Activated T-helper 2 cell treated with anti-CD3 and anti-CD28 coated beads, Interferon-gamma antibody, Interleukin-2, Interleukin-4, amounts not matched to agents 10 μg/mL and 5 μg/mL and 100 μg/mL, durations not matched to agents 14 hours and 24 hours and 36 hours (primary cell): ENCODE measurements at regions not wholly inside any gene's neighbourhood (a gene's known extent, or its start where the extent isn't known, plus 50 kb on each side); places are given as distances from the start of the nearest gene placed in this dataset.

Experiments
- DNase-seq: peaks from one replicate; pipeline ENCODE4 v3.0.0; 2021; ENCODE audit warnings: low spot score
- H3K27ac Mint-ChIP-seq: one replicate; pipeline ENCODE4 v1.8.0; 2021; ENCODE audit warnings: mixed read lengths
- H3K27me3 Mint-ChIP-seq: one replicate; pipeline ENCODE4 v1.8.0; 2021; ENCODE audit warnings: low read depth, mixed read lengths
- H3K36me3 Mint-ChIP-seq: one replicate; pipeline ENCODE4 v1.8.0; 2021; ENCODE audit warnings: low read depth, mixed read lengths
- H3K4me1 Mint-ChIP-seq: one replicate; pipeline ENCODE4 v1.8.0; 2021; ENCODE audit warnings: low read depth, mixed read lengths
- H3K4me3 Mint-ChIP-seq: one replicate; pipeline ENCODE4 v1.8.0; 2021; ENCODE audit warnings: low read depth, mild to moderate bottlenecking, moderate library complexity, mixed read lengths
- H3K9me3 Mint-ChIP-seq: one replicate; pipeline ENCODE4 v1.8.0; 2021; ENCODE audit warnings: mixed read lengths
- intact Hi-C: fragments of 100-400 bp; cut with micrococcal nuclease; formaldehyde crosslinking; loops from one replicate; pipeline ENCODE4 v1.15.1; 2023

DNA sequence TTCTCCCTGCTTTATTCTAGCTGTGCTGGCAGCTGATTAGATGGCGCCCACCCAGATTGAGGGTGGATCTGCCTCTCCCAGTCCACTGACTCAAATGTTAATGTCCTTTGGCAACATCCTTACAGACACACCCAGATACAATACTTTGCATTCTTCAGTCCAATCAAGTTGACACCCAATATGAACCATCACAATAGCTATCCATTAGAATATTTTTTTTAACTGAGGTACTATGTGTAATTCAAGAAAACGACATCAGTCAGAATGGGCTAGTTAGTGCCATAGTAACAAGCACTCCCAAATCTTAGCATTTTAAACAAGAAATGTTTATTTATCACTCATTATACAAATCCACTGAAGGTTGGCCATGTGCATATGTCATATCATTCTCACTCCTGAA lies 723.1 kb downstream of the NR2F2 start:
- Mint-ChIP-seq H3K4me1 (no peaks in the 10 kb centered on the region), H3K4me3 (no peak overlapping the region), H3K36me3 (no peaks in the 10 kb centered on the region), H3K27ac (no peak overlapping the region), H3K27me3 (no peaks in the 10 kb centered on the region), H3K9me3 (peaks cover 16% of the 10 kb centered on the region)
- no peak for DNase-seq
- intact Hi-C loops, result no loop called here

DNA sequence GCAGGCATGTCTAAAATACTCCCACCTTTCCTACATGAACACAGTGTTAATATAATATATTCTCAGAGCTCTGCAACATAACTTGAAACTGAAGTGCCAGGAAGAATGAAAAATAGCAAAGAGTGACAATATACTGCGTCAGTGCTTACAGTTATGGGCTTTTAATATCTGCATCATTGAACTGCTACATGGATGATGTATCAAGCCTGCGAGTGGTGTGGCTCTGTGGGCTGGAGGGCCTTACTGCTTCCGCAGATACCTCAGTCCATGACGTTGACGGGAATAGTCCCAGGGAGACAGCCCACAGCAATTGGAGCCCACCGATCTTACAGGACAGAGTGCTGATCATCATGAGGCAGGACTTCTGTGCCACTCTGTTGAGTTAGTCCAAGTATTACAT lies 727.0 kb downstream of the NR2F2 start:
- Mint-ChIP-seq H3K9me3 (no peaks in the 10 kb centered on the region), H3K4me3 (no peak overlapping the region), H3K36me3 (no peaks in the 10 kb centered on the region), H3K27me3 (no peaks in the 10 kb centered on the region), H3K27ac (no peak overlapping the region), H3K4me1 (no peaks in the 10 kb centered on the region)
- no peak for DNase-seq
- intact Hi-C loops, result no loop called here

DNA sequence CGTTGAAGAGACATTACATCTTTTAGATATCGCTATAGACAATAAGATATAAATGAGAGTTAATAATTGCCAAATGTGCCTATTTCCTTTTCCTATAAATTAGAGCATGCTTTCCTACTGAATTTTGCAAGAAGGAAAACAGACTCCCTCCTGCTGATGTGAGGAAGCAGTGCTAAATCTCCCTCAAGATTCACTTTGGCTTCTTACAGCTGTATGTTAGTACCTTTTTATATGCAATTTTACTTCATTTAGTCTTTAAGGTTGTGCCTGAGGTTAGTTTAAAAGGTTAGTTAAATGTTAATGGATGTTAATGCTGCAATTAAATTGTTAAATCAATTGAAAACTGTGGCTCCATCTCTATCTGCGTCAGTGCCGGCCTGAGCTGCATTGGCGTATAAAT lies 728.8 kb downstream of the NR2F2 start:
- Mint-ChIP-seq H3K27me3 (no peaks in the 10 kb centered on the region), H3K27ac (no peak overlapping the region), H3K4me3 (no peak overlapping the region), H3K36me3 (no peaks in the 10 kb centered on the region), H3K9me3 (peaks cover 3% of the 10 kb centered on the region), H3K4me1 (no peaks in the 10 kb centered on the region)
- intact Hi-C loops, result no loop called here
- DNase-seq, result no peak

DNA sequence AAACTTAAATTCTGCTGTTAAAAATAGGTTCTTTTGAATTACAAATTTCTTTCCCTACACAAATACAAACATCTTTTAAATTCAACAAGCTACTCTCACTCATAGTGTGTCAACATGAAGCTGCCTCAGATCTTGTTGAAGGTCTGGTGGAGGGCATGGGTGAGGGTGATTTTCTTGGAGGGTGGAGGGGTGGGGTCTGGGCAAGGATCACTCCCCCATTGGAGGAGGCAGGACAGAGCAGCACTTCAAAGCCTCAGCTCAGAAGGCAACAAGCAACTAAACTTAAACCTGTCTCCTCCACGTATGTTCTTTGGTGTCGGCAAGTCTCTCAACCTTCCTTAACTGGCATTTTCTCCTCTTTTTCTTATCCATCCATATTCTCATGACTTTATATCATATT lies 730.9 kb downstream of the NR2F2 start:
- Mint-ChIP-seq H3K27ac (no peak overlapping the region), H3K36me3 (no peaks in the 10 kb centered on the region), H3K9me3 (peaks cover 6% of the 10 kb centered on the region), H3K4me1 (no peaks in the 10 kb centered on the region), H3K27me3 (no peaks in the 10 kb centered on the region), H3K4me3 (no peak overlapping the region)
- intact Hi-C loops, result no loop called here
- DNase-seq, result no peak

DNA sequence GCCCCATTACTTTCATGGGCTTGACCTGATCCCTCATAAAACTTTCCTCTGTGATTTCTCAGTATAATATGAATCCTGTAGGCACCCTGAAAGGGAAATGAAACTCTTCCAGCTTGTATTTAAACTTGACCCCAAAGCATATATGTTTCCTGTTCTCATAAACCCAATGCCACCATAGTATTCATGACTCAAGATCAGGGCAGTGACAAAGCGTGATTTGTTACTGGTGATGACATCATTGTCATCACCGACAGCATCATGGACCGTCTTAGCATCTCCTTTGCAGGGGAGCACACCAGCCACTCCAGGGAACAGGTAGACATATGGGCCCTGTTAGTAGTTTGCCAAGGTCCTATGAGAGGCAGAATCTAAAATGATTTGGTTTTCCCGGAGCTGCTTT lies 741.2 kb downstream of the NR2F2 start:
- intact Hi-C loops, result no loop called here
- H3K4me1 Mint-ChIP-seq, result no peaks in the 10 kb centered on the region
- no peak overlapping the region for H3K27ac Mint-ChIP-seq
- no peak overlapping the region for H3K4me3 Mint-ChIP-seq
- no peaks in the 10 kb centered on the region for H3K27me3 Mint-ChIP-seq
- H3K36me3 Mint-ChIP-seq, result no peaks in the 10 kb centered on the region
- peaks cover 33% of the 10 kb centered on the region for H3K9me3 Mint-ChIP-seq
- DNase-seq, result no peak

DNA sequence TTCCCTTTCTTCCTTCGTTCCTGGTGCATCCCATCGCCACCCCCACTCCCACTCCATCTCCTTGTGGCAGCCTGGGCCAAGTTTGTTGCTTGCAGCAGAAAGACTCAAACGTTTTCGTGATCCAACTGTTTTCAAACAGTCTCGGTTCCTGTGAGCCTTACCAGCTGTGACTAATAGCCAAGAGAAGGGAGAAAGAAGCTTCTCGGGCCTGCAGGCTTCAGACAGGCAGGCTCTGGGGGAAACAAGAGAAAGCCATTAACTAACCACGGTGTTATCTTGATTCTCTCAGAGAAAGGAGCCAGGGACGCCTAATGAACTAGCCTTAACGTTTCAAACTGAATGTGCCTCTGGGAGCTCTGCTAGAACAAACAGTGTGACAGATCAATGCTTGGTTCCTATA lies 742.0 kb downstream of the NR2F2 start:
- DNase-seq, result no peak
- intact Hi-C loops, result no loop called here
- Mint-ChIP-seq H3K4me1 (no peaks in the 10 kb centered on the region), H3K36me3 (no peaks in the 10 kb centered on the region), H3K27ac (no peak overlapping the region), H3K4me3 (no peak overlapping the region), H3K9me3 (peaks cover 33% of the 10 kb centered on the region), H3K27me3 (no peaks in the 10 kb centered on the region)

DNA sequence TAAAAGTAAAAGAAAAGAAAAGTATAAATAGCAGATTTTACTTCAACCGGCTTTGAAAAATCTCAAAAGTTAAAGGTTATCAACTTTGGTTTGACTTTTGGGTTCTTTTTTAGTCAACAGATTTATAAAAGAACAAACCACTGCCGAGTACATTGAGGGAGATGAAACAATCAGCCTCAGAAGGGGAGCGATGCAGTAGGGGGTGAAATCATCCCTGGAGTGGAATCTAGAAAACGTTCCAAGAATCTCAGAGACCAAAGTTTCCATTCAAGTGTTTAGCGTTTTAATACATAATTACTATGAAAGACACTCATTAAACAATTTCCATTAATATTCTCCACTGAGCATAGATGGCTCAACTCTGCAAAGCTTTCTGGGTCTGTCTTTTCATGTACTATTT lies 745.5 kb downstream of the NR2F2 start:
- Mint-ChIP-seq H3K9me3 (peaks cover 18% of the 10 kb centered on the region), H3K27me3 (no peaks in the 10 kb centered on the region), H3K4me3 (no peak overlapping the region), H3K4me1 (no peaks in the 10 kb centered on the region), H3K36me3 (no peaks in the 10 kb centered on the region), H3K27ac (no peak overlapping the region)
- DNase-seq, result no peak
- intact Hi-C loops, result no loop called here

DNA sequence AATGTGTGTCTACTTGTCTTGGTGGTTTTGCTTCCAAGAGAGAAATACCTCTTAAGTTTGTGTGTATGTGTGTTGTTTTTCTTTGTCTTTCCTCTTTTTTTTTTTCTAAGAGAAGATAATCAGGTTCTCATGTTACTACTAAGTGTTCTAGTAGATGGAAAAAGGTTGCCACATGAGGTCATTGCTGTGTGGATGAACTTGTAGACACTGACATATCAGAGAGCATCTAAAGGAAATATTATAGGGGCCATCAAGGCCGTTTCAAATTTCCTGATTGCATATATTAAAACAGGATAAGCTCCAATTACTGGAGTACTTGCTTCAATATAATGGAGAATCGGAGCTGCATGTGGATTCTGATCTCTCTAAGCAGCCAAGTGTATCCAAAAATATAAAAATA lies 747.5 kb downstream of the NR2F2 start:
- intact Hi-C loops, result no loop called here
- peaks cover 15% of the 10 kb centered on the region for H3K9me3 Mint-ChIP-seq
- DNase-seq, result no peak
- no peaks in the 10 kb centered on the region for H3K4me1 Mint-ChIP-seq
- H3K27ac Mint-ChIP-seq, result no peak overlapping the region
- H3K36me3 Mint-ChIP-seq, result no peaks in the 10 kb centered on the region
- H3K4me3 Mint-ChIP-seq, result no peak overlapping the region
- H3K27me3 Mint-ChIP-seq, result no peaks in the 10 kb centered on the region

DNA sequence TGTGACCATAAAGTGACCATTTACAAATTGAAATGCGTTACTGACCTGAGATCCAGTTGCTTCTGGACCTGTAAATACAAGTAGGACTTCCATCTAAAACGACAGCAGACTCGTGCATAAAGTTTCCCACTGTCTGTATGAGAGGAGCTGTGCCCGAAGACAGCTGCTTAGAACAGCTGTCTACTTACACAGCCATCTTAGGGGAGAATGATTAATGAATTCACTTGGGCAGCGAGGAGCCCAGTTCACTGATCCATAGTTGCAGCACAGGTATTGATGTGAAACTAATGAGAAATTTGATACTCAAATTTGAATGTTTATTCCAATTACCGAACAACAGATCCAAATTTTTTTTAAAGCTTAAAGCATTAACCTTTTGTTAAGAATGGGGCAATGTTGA lies 748.1 kb downstream of the NR2F2 start:
- Mint-ChIP-seq H3K4me3 (no peak overlapping the region), H3K36me3 (no peaks in the 10 kb centered on the region), H3K27ac (no peak overlapping the region), H3K27me3 (no peaks in the 10 kb centered on the region), H3K4me1 (no peaks in the 10 kb centered on the region), H3K9me3 (peaks cover 21% of the 10 kb centered on the region)
- no peak for DNase-seq
- intact Hi-C loops, result no loop called here

DNA sequence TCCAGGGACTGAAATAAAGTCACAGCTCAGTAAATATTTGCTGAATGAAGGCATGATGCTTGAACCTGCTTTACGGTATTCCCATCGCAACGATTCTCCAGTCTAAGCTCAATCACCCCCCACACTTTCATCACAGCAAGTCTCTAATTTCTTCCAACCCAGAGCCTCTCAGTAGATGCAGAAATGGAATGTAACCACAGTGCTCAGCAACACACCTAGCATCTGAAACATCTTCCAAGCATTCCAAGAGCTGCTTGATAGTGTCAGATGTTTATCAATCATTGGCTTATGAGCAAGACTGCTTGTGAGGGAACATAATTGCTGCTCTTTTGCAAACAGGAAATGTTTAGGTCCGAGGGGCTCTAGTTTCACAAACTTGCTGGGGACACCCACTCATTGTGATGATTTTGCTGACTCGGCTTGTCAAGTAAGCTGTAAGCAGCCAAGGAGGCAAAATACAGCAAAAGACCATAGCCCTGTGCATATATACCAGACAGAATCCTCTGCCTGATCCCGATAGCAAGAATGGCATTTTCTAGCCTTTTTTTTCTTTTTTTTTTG lies 751.2 kb downstream of the NR2F2 start:
- DNase-seq, result no peak
- H3K4me3 Mint-ChIP-seq, result no peak overlapping the region
- intact Hi-C loops, result no loop called here
- H3K27me3 Mint-ChIP-seq, result no peaks in the 10 kb centered on the region
- H3K27ac Mint-ChIP-seq, result no peak overlapping the region
- H3K36me3 Mint-ChIP-seq, result no peaks in the 10 kb centered on the region
- no peaks in the 10 kb centered on the region for H3K4me1 Mint-ChIP-seq
- peaks cover 15% of the 10 kb centered on the region for H3K9me3 Mint-ChIP-seq

DNA sequence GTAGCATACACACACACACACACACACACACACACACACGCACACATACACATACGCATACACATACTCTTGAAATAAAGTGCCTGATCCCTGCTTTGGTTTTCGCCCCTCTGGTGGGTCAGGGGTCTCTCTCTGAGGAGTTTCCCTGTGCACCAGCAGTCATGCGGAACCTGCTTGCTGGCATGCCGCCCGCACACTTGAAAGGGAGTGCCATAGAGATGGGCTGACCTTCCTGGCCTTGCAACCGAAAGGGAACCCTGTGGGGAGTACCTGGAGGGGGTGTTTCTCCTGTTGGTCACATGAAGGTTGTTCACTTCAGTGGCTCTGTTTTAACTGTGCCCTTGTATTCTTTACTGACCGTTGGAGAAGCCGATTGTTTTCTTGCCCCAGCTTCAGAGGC lies 752.3 kb downstream of the NR2F2 start:
- H3K9me3 Mint-ChIP-seq, result peaks cover 15% of the 10 kb centered on the region
- no peak overlapping the region for H3K27ac Mint-ChIP-seq
- no peaks in the 10 kb centered on the region for H3K4me1 Mint-ChIP-seq
- H3K4me3 Mint-ChIP-seq, result no peak overlapping the region
- H3K27me3 Mint-ChIP-seq, result no peaks in the 10 kb centered on the region
- intact Hi-C loops, result no loop called here
- H3K36me3 Mint-ChIP-seq, result no peaks in the 10 kb centered on the region
- no peak for DNase-seq

DNA sequence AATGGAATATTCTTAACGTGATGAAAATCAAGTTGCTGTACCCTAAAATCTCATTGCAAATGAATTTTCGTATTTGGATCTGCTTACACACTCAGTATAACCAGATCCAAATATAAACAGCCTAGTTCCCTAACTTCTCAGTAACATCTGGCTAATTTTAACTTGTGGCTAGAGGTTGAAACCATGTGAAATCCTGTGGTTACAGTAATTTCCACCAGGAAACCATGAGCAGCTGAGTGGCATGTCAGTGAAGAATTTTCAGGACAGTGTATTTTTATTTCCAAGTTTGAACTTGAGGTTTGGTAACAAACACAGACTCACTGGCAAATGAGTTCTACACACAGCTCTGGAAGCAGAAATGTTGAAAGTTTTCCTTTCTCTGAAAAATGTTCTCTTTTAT lies 754.1 kb downstream of the NR2F2 start:
- H3K9me3 Mint-ChIP-seq, result peaks cover 15% of the 10 kb centered on the region
- H3K4me1 Mint-ChIP-seq, result no peaks in the 10 kb centered on the region
- no peaks in the 10 kb centered on the region for H3K36me3 Mint-ChIP-seq
- intact Hi-C loops, result no loop called here
- no peaks in the 10 kb centered on the region for H3K27me3 Mint-ChIP-seq
- DNase-seq, result no peak
- H3K4me3 Mint-ChIP-seq, result no peak overlapping the region
- no peak overlapping the region for H3K27ac Mint-ChIP-seq

DNA sequence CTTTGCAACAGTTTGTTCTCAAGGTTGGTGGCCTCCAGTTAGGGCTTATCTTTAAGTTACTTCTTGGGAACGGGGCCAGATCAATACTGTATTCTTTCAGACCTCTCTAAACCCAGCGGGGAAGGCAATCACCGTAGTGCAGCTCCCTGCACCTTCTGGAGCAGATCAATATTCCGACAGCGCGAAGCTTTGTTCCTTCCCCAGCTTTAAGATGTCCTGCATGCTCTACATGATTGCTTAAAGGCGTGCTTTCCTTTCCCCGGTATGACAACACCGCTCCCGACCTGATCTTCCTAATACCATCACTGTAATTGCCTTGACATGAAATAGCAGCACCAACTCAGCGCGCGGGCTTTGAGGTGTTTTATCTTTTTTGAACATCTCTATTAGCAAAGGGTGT lies 755.2 kb downstream of the NR2F2 start:
- Mint-ChIP-seq H3K4me1 (no peaks in the 10 kb centered on the region), H3K9me3 (peaks cover 15% of the 10 kb centered on the region), H3K4me3 (no peak overlapping the region), H3K27me3 (no peaks in the 10 kb centered on the region), H3K36me3 (no peaks in the 10 kb centered on the region), H3K27ac (no peak overlapping the region)
- intact Hi-C loops, result no loop called here
- DNase-seq, result no peak

DNA sequence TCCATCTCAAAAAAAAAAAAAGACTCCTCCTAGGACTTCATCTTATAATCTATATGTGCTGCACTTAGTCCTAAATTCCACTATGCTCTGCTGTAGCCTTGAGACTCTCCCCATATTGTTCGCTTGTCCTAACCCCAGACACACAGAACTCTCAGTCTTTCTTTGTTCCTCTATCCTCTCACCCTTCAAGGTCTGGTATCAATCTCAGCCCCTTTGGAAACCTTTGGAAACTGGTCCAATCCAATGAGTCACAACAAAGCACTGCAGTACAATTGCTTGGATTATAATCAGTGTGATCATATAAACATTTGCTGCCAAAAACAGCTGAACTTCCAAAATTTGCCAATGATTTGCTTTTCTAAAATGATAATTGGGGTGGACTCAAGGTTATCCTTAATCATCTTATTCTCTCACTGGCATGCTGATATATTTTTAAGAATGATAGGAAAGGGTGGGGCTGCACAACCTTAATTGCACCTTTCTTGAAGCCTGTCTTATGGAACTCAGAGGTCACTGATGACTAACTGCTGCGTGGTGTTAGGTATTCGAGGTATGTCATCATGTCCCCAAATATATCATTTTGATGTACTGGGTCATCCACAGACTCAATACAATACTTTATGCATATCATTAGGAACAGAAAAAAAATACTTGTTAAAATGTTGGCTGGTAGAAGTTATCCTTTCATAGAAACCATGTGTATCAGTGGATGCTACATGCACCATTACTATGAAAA lies 756.7 kb downstream of the NR2F2 start:
- intact Hi-C loops, result no loop called here
- H3K4me1 Mint-ChIP-seq, result no peaks in the 10 kb centered on the region
- no peak overlapping the region for H3K27ac Mint-ChIP-seq
- H3K36me3 Mint-ChIP-seq, result no peaks in the 10 kb centered on the region
- H3K9me3 Mint-ChIP-seq, result peaks cover 15% of the 10 kb centered on the region
- DNase-seq, result no peak
- no peak overlapping the region for H3K4me3 Mint-ChIP-seq
- H3K27me3 Mint-ChIP-seq, result no peaks in the 10 kb centered on the region
